GM12878 (cell line): ENCODE measurements at regions not wholly inside any gene's neighbourhood (a gene's known extent, or its start where the extent isn't known, plus 50 kb on each side); places are given as distances from the start of the nearest gene placed in this dataset.

Experiments
- ATAC-seq: fragments of 200-7000 bp; cut with Tn5 transposase; 3 replicates; pipeline ENCODE4 v1.9.1; 2020; ENCODE audit warnings: mild to moderate bottlenecking, moderate library complexity
- BruUV-seq: library from RNA; stranded (reverse); fragments of 400-500 nt; replicated peaks from 2 replicates; lab custom pipeline; 2021; lab: Mats Ljungman, UMichigan
- CTCF ChIA-PET: fragments of 300-600 bp; sonication (Branson Sonifier 250); formaldehyde crosslinking; extraction: SDS; loops from one replicate; lab custom pipeline; 2021; ENCODE audit warnings: inconsistent platforms; lab: Yijun Ruan, JAX
- POLR2A ChIA-PET: fragments of 350-600 bp; formaldehyde crosslinking; extraction: SDS; loops from one replicate; lab custom pipeline; 2021; ENCODE audit warnings: inconsistent platforms; lab: Charles Lee
- RAD21 ChIA-PET: fragments of 300-600 bp; sonication (Branson Sonifier 250); formaldehyde crosslinking; loops from one replicate; lab custom pipeline; 2023; ENCODE audit warnings: antibody characterized with exemption; ENCODE audit not compliant: unreplicated experiment; lab: Charles Lee
- SMC1A ChIA-PET: fragments of 300-600 bp; sonication (Branson Sonifier 250); formaldehyde crosslinking; loops from one replicate; lab custom pipeline; 2023; ENCODE audit not compliant: unreplicated experiment, uncharacterized antibody; lab: Charles Lee
- DNase-seq: peaks from one replicate; pipeline ENCODE4 v3.0.0-alpha.2; 2011; ENCODE audit warnings: low read depth, low spot score
- FAIRE-seq: peaks from 3 replicates; lab custom pipeline; 2011; peaks lifted over from hg19 to GRCh38; lab: Jason Lieb, UNC
- H2AFZ ChIP-seq: 2 replicates; pipeline ENCODE4 v1.6.0; 2011; ENCODE audit warnings: low read depth, low read length, control low read depth; ENCODE audit not compliant: control insufficient read depth
- H3K27ac ChIP-seq: 2 replicates; pipeline ENCODE4 v1.5.1; 2011; ENCODE audit warnings: control low read depth; ENCODE audit not compliant: control insufficient read depth, insufficient read depth
- H3K27me3 ChIP-seq, 2 experiments: replicated peaks in 1 of 2; 2 replicates each; pipeline versions ENCODE4 v1.6.0 to v1.6.1; 2011; ENCODE audit warnings: low read length in 1 of 2; ENCODE audit not compliant: control insufficient read depth in 2 of 2, insufficient read depth in 2 of 2
- H3K36me3 ChIP-seq, 2 experiments: 2 replicates each; pipeline ENCODE4 v1.5.1; 2011; ENCODE audit warnings: low read length in 1 of 2; ENCODE audit not compliant: control insufficient read depth in 2 of 2, insufficient read depth in 2 of 2
- H3K4me1 ChIP-seq: 2 replicates; pipeline ENCODE4 v1.6.1; 2011; ENCODE audit warnings: mild to moderate bottlenecking, low read length, moderate library complexity, mixed read lengths; ENCODE audit not compliant: control insufficient read depth, insufficient read depth
- H3K4me2 ChIP-seq: 2 replicates; pipeline ENCODE4 v1.6.0; 2011; ENCODE audit warnings: control low read depth; ENCODE audit not compliant: control insufficient read depth, insufficient read depth
- H3K4me3 ChIP-seq: fragments of 200-600 bp; sonication (generic); 2 replicates; pipeline ENCODE4 v1.5.1; 2016
- H3K79me2 ChIP-seq: 2 replicates; pipeline ENCODE4 v1.6.0; 2011; ENCODE audit warnings: low read length; ENCODE audit not compliant: control insufficient read depth, insufficient read depth
- H3K9ac ChIP-seq: 2 replicates; pipeline ENCODE4 v1.8.0; 2011; ENCODE audit warnings: low read length, control low read depth, mixed read lengths; ENCODE audit not compliant: control insufficient read depth, insufficient read depth
- H3K9me3 ChIP-seq: replicated peaks from 3 replicates; pipeline ENCODE4 v1.5.1; 2011; ENCODE audit warnings: mild to moderate bottlenecking, low read length; ENCODE audit not compliant: control insufficient read depth, insufficient read depth
- H4K20me1 ChIP-seq: 2 replicates; pipeline ENCODE4 v1.6.0; 2011; ENCODE audit not compliant: control insufficient read depth, insufficient read depth
- CBX3 ChIP-seq: fragments of 200-600 bp; sonication (generic); IDR thresholded peaks from 2 replicates; pipeline ENCODE4 v1.6.1; 2016; ENCODE audit warnings: low read depth, borderline replicate concordance
- IKZF1 ChIP-seq: fragments of 450-650 bp; conservative IDR thresholded peaks from 2 replicates; pipeline ENCODE4 v1.6.1; 2017; ENCODE audit warnings: antibody characterized with exemption, mild to moderate bottlenecking
- IRF4 ChIP-seq: IDR thresholded peaks from 2 replicates; pipeline ENCODE4 v1.6.1; 2011; ENCODE audit warnings: low read depth, low read length
- SRF ChIP-seq, 2 experiments: IDR thresholded peaks; 2 replicates each; pipeline ENCODE4 v1.6.1; 2011; ENCODE audit warnings: low read depth in 2 of 2, low read length in 2 of 2, mild to moderate bottlenecking in 1 of 2, moderate library complexity in 1 of 2
- TCF7 ChIP-seq: IDR thresholded peaks from 2 replicates; pipeline ENCODE4 v1.6.1; 2014; ENCODE audit warnings: antibody characterized with exemption, borderline replicate concordance
- YBX1 ChIP-seq: fragments of 450-650 bp; IDR thresholded peaks from 2 replicates; pipeline ENCODE4 v1.6.1; 2016; ENCODE audit warnings: antibody characterized with exemption
- ZNF207 ChIP-seq: fragments of 450-650 bp; IDR thresholded peaks from 2 replicates; pipeline ENCODE4 v1.6.1; 2014; ENCODE audit warnings: antibody characterized with exemption, mild to moderate bottlenecking, borderline replicate concordance
- ZNF622 ChIP-seq: fragments of 450-650 bp; IDR thresholded peaks from 2 replicates; pipeline ENCODE4 v1.6.1; 2017; ENCODE audit warnings: mild to moderate bottlenecking, inconsistent platforms
- whole genome bisulfite sequencing: methylation state at CpG from one replicate; pipeline ENCODE4 v1.1.6; 2016; ENCODE audit warnings: low lambda C conversion rate; ENCODE audit not compliant: insufficient replicate concordance, insufficient coverage; ENCODE audit errors: missing lambda C conversion rate; 5-methylcytosine and 5-hydroxymethylcytosine counted together
- in situ Hi-C: fragments of 300-500 bp; cut with MboI; formaldehyde crosslinking; loops from 9 replicates; pipeline ENCODE4 v1.14.3; 2018; ENCODE audit warnings: mixed read lengths
- intact Hi-C: fragments of 100-400 bp; cut with micrococcal nuclease; formaldehyde crosslinking; loops from one replicate; pipeline ENCODE4 v1.14.2; 2022; ENCODE audit not compliant: unreplicated experiment
- TF ChIP-seq, protein P1 (sequence below): fragments of 450-650 bp; conservative IDR thresholded peaks from 2 replicates; pipeline ENCODE4 v1.6.1; 2017; ENCODE audit warnings: mild to moderate bottlenecking, moderate library complexity
- TF ChIP-seq, protein P2 (sequence below): IDR thresholded peaks from 2 replicates; pipeline ENCODE4 v1.6.1; 2011; ENCODE audit warnings: low read depth, mild to moderate bottlenecking, low read length, moderate library complexity, borderline replicate concordance; ENCODE audit errors: extremely low read depth
- TF ChIP-seq, protein P3 (sequence below): fragments of 450-650 bp; IDR thresholded peaks from 2 replicates; pipeline ENCODE4 v1.6.1; 2017; ENCODE audit warnings: mild to moderate bottlenecking, low read depth, inconsistent platforms; ENCODE audit not compliant: poor library complexity, severe bottlenecking

GRCh38 chr14:53448682-53449081 lies 295.6 kb upstream of the DDHD1 start:
- CTCF ChIA-PET: no interaction called here
- Histone ChIP-seq H3K4me3 (no peak overlapping the region), H3K27me3 (no peaks in the 10 kb centered on the region; a peak in 1 of 4 replicates)
- in situ Hi-C loops: no loop called here
- 3% methylated on average over 2 of the region's 2 CpGs for WGBS
- TF ChIP-seq SRF (IDR thresholded peaks at IDR 0.05; ENCODE audit: low read depth in 2 of 2, low read length in 2 of 2): no peak
- no peak for TF ChIP-seq YBX1
- no peak for TF ChIP-seq ZNF207
- no peak for TF ChIP-seq IRF4
- TF ChIP-seq, protein P1, sequence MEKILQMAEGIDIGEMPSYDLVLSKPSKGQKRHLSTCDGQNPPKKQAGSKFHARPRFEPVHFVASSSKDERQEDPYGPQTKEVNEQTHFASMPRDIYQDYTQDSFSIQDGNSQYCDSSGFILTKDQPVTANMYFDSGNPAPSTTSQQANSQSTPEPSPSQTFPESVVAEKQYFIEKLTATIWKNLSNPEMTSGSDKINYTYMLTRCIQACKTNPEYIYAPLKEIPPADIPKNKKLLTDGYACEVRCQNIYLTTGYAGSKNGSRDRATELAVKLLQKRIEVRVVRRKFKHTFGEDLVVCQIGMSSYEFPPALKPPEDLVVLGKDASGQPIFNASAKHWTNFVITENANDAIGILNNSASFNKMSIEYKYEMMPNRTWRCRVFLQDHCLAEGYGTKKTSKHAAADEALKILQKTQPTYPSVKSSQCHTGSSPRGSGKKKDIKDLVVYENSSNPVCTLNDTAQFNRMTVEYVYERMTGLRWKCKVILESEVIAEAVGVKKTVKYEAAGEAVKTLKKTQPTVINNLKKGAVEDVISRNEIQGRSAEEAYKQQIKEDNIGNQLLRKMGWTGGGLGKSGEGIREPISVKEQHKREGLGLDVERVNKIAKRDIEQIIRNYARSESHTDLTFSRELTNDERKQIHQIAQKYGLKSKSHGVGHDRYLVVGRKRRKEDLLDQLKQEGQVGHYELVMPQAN: no peak
- TF ChIP-seq, protein P2, sequence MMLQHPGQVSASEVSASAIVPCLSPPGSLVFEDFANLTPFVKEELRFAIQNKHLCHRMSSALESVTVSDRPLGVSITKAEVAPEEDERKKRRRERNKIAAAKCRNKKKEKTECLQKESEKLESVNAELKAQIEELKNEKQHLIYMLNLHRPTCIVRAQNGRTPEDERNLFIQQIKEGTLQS: no peak
- no peak for TF ChIP-seq IKZF1
- TF ChIP-seq, protein P3, sequence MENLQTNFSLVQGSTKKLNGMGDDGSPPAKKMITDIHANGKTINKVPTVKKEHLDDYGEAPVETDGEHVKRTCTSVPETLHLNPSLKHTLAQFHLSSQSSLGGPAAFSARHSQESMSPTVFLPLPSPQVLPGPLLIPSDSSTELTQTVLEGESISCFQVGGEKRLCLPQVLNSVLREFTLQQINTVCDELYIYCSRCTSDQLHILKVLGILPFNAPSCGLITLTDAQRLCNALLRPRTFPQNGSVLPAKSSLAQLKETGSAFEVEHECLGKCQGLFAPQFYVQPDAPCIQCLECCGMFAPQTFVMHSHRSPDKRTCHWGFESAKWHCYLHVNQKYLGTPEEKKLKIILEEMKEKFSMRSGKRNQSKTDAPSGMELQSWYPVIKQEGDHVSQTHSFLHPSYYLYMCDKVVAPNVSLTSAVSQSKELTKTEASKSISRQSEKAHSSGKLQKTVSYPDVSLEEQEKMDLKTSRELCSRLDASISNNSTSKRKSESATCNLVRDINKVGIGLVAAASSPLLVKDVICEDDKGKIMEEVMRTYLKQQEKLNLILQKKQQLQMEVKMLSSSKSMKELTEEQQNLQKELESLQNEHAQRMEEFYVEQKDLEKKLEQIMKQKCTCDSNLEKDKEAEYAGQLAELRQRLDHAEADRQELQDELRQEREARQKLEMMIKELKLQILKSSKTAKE: no peak
- TF ChIP-seq CBX3: no peak
- no peak for TF ChIP-seq TCF7
- no peak for TF ChIP-seq ZNF622
- TF ChIP-seq, all 136 proteins: peak for 0
- Histone ChIP-seq H2AFZ (no peak overlapping the region), H3K27ac (no peak overlapping the region), H3K9ac (no peak overlapping the region), H3K4me2 (no peak overlapping the region), H4K20me1 (no peaks in the 10 kb centered on the region), H3K79me2 (no peaks in the 10 kb centered on the region), H3K9me3 (no peaks in the 10 kb centered on the region), H3K36me3 (no peaks in the 10 kb centered on the region), H3K4me1 (no peaks in the 10 kb centered on the region)
- intact Hi-C loops: no loop called here
- DNase-seq (no peak), FAIRE-seq (no peak), ATAC-seq (no peak)
- ChIA-PET RAD21 (no interaction called here), SMC1A (no interaction called here), POLR2A (no interaction called here)
- no TSS peak for BruUV-seq
